ENCODE measurements at regions not wholly inside any gene's neighbourhood (a gene's known extent, or its start where the extent isn't known, plus 50 kb on each side); places are given as distances from the start of the nearest gene placed in this dataset.

GRCh38 chr15:47293466-47294162, 423.7 kb upstream of the SEMA6D start:
- TF ChIP-seq MAFF (IDR thresholded peaks at IDR 0.05; ENCODE audit: low read depth, low read length): peak; percentile 89
- TF ChIP-seq MAFK (conservative IDR thresholded peaks at IDR 0.05 in 1 of 2, IDR thresholded peaks at IDR 0.05 in 1 of 2; ENCODE audit: low read length in 2 of 2): peak; percentile 83 to 94
- TF ChIP-seq, protein P1, sequence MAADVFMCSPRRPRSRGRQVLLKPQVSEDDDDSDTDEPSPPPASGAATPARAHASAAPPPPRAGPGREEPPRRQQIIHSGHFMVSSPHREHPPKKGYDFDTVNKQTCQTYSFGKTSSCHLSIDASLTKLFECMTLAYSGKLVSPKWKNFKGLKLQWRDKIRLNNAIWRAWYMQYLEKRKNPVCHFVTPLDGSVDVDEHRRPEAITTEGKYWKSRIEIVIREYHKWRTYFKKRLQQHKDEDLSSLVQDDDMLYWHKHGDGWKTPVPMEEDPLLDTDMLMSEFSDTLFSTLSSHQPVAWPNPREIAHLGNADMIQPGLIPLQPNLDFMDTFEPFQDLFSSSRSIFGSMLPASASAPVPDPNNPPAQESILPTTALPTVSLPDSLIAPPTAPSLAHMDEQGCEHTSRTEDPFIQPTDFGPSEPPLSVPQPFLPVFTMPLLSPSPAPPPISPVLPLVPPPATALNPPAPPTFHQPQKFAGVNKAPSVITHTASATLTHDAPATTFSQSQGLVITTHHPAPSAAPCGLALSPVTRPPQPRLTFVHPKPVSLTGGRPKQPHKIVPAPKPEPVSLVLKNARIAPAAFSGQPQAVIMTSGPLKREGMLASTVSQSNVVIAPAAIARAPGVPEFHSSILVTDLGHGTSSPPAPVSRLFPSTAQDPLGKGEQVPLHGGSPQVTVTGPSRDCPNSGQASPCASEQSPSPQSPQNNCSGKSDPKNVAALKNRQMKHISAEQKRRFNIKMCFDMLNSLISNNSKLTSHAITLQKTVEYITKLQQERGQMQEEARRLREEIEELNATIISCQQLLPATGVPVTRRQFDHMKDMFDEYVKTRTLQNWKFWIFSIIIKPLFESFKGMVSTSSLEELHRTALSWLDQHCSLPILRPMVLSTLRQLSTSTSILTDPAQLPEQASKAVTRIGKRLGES (CRISPR knock-in tag; IDR thresholded peaks at IDR 0.05; ENCODE audit: borderline replicate concordance): no peak
- no peak for TF ChIP-seq NKX3-1 (CRISPR knock-in tag; IDR thresholded peaks at IDR 0.05)
- no peak for TF ChIP-seq GABPA (IDR thresholded peaks at IDR 0.05; ENCODE audit: low read depth, low read length)
- no peak for TF ChIP-seq GABPA (CRISPR knock-in tag; IDR thresholded peaks at IDR 0.05; ENCODE audit: low read depth)
- TF ChIP-seq SAFB2 (CRISPR knock-in tag; IDR thresholded peaks at IDR 0.05; ENCODE audit: borderline replicate concordance, low read depth): no peak
- TF ChIP-seq ZSCAN9 (CRISPR knock-in tag; IDR thresholded peaks at IDR 0.05; ENCODE audit: borderline replicate concordance): no peak
- TF ChIP-seq ZSCAN22 (CRISPR knock-in tag; IDR thresholded peaks at IDR 0.05): no peak
- no peak for TF ChIP-seq ZNF577 (CRISPR knock-in tag; IDR thresholded peaks at IDR 0.05; ENCODE audit: borderline replicate concordance, low read depth)
- no peak for TF ChIP-seq ZNF337 (CRISPR knock-in tag; IDR thresholded peaks at IDR 0.05; ENCODE audit: borderline replicate concordance, low read depth)
- TF ChIP-seq TRAFD1 (CRISPR knock-in tag; IDR thresholded peaks at IDR 0.05; ENCODE audit: borderline replicate concordance): no peak
- no peak for FAIRE-seq
- Histone ChIP-seq H3K27ac (ENCODE audit: extremely low read length, insufficient read depth, low read length) (no peak overlapping the region), H3K4me1 (ENCODE audit: insufficient read depth, low read length) (no peaks in the 10 kb centered on the region), H3K27me3 (ENCODE audit: control insufficient read depth in 1 of 2, insufficient read depth in 2 of 2, low read length in 2 of 2) (no peaks in the 10 kb centered on the region), H4K20me1 (ENCODE audit: insufficient read depth, low read length) (no peaks in the 10 kb centered on the region), H3K79me2 (ENCODE audit: insufficient read depth, low read length) (no peaks in the 10 kb centered on the region), H2AFZ (ENCODE audit: low read length) (no peak overlapping the region), H3K4me2 (ENCODE audit: low read depth, low read length) (no peak overlapping the region), H3K36me3 (replicated peaks in 1 of 2; ENCODE audit: control insufficient read depth in 1 of 2, insufficient read depth in 2 of 2, low read length in 2 of 2) (no peaks in the 10 kb centered on the region), H3K4me3 (replicated peaks in 1 of 3; ENCODE audit: insufficient read depth in 1 of 3, low read depth in 2 of 3, low read length in 3 of 3) (no peak overlapping the region), H3K9me3 (ENCODE audit: low read length) (peaks cover 83% of the 10 kb centered on the region), H3K9ac (ENCODE audit: insufficient read depth, low read depth, low read length) (no peak overlapping the region)
- ATAC-seq: no peak
- in situ Hi-C loops (cut with HindIII; ENCODE audit: extremely low pct_ligation_motif_present, low pct_unique_long_range_greater_than_20kb) (no loop called here), intact Hi-C loops (cut with micrococcal nuclease; ENCODE audit: unreplicated experiment) (no loop called here)
- ChIA-PET CTCF (ENCODE audit: low intra/inter-chr PET ratio, low total read pairs) (no interaction called here), POLR2A (no interaction called here)
- no peak for DNase-seq (ENCODE audit: low spot score)
- WGBS (ENCODE audit: low lambda C conversion rate): under 1% methylated on average over 6 of the region's 6 CpGs
- BruUV-seq (replicated peaks): no TSS peak
